ENCODE measurements at regions not wholly inside any gene's neighbourhood (a gene's known extent, or its start where the extent isn't known, plus 50 kb on each side); places are given as distances from the start of the nearest gene placed in this dataset.

- FAIRE-seq, result no peak
Measured at GRCh38 chr10:69684020-69684980, 54.3 kb downstream of the FAM241B start.

- FAIRE-seq, result no peak
Measured at GRCh38 chr10:69684981-69685353, 54.9 kb downstream of the FAM241B start.

GRCh38 chr10:69685426-69685801 is 55.4 kb downstream of the FAM241B start:
- FAIRE-seq, result no peak

GRCh38 chr10:69685802-69686585 is 55.9 kb downstream of the FAM241B start:
- no peak for FAIRE-seq

- FAIRE-seq, result no peak
Measured at GRCh38 chr10:69686866-69687265, 56.8 kb downstream of the FAM241B start.

- no peak for FAIRE-seq
Measured at GRCh38 chr10:69687426-69687825, 57.4 kb downstream of the FAM241B start.

GRCh38 chr10:69692267-69692666 is 62.2 kb downstream of the FAM241B start:
- FAIRE-seq, result no peak

- no peak for FAIRE-seq
Measured at GRCh38 chr10:69692891-69693290, 62.8 kb downstream of the FAM241B start.

GRCh38 chr10:69693886-69694285 is 63.8 kb downstream of the FAM241B start:
- FAIRE-seq, result no peak

GRCh38 chr10:69696073-69696731 is 66.2 kb downstream of the FAM241B start:
- no peak for FAIRE-seq

GRCh38 chr10:69697006-69697405 is 67.0 kb downstream of the FAM241B start:
- FAIRE-seq, result no peak

GRCh38 chr10:69703256-69703655 is 73.2 kb downstream of the FAM241B start:
- FAIRE-seq, result no peak

- no peak for FAIRE-seq
Measured at GRCh38 chr10:69703766-69704630, 74.0 kb downstream of the FAM241B start.

GRCh38 chr10:69709366-69709941 is 79.4 kb downstream of the FAM241B start:
- no peak for FAIRE-seq

- no peak for FAIRE-seq
Measured at GRCh38 chr10:69710008-69710888, 80.2 kb downstream of the FAM241B start.

GRCh38 chr10:69712342-69712741 is 82.3 kb downstream of the FAM241B start:
- FAIRE-seq, result no peak

GRCh38 chr10:69714572-69714971 is 84.5 kb downstream of the FAM241B start:
- no peak for FAIRE-seq

- FAIRE-seq, result no peak
Measured at GRCh38 chr10:69715156-69715898, 85.3 kb downstream of the FAM241B start.

GRCh38 chr10:69715899-69716606 is 85.7 kb upstream of the COL13A1 start:
- FAIRE-seq, result no peak
